ENCODE measurements at regions not wholly inside any gene's neighbourhood (a gene's known extent, or its start where the extent isn't known, plus 50 kb on each side); places are given as distances from the start of the nearest gene placed in this dataset.
A peak's percentile ranks its signal among the peaks of the same experiment; 100 is the strongest.
"Not testable (repeated sequence)": the region's sequence is repeated elsewhere in the genome, so short reads cannot be mapped to it uniquely, and the experiment has no call there.

GRCh38 chr4:179353786-179354185 lies 1911.5 kb upstream of the AGA start:
- Mint-ChIP-seq H3K4me3 (ENCODE audit: unreplicated experiment) (no peak overlapping the region), H3K4me1 (ENCODE audit: low read depth, unreplicated experiment) (peaks cover 8% of the 10 kb centered on the region), H3K27ac (ENCODE audit: unreplicated experiment) (no peak overlapping the region), H3K9me3 (ENCODE audit: unreplicated experiment) (no peaks in the 10 kb centered on the region), H3K36me3 (ENCODE audit: low read depth, unreplicated experiment) (no peaks in the 10 kb centered on the region), H3K27me3 (ENCODE audit: low read depth, unreplicated experiment) (no peaks in the 10 kb centered on the region)
- no peak overlapping the region for H3K4me3 ChIP-seq (ENCODE audit: insufficient read depth, low read depth, low read length)
- H4K20me1 ChIP-seq (ENCODE audit: insufficient read depth, low read length) = no peaks in the 10 kb centered on the region
- TF ChIP-seq CTCF (IDR thresholded peaks at IDR 0.05; ENCODE audit: insufficient read depth, low read depth, low read length) (no peak), EZH2 (IDR thresholded peaks at IDR 0.05; ENCODE audit: insufficient read depth, low read length) (no peak)
- no peaks in the 10 kb centered on the region for H3K9me3 ChIP-seq (ENCODE audit: insufficient read depth, low read depth, low read length)
- H2AFZ ChIP-seq (ENCODE audit: low read depth, low read length) = peak overlapping the region; percentile 17
- H3K27me3 ChIP-seq (ENCODE audit: insufficient read depth, low read length) = no peaks in the 10 kb centered on the region
- no peak overlapping the region for H3K9ac ChIP-seq (ENCODE audit: low read length)
- no peaks in the 10 kb centered on the region for H3K36me3 ChIP-seq (ENCODE audit: insufficient read depth, low read length)
- H3K4me1 ChIP-seq (ENCODE audit: insufficient read depth, low read length) = no peaks in the 10 kb centered on the region
- peak; percentile 42 for DNase-seq (ENCODE audit: low read depth)
- no peaks in the 10 kb centered on the region for H3K79me2 ChIP-seq (ENCODE audit: insufficient read depth, low read length)
- FAIRE-seq = no peak
- no peak overlapping the region for H3K27ac ChIP-seq (ENCODE audit: low read depth, low read length)
- H3K4me2 ChIP-seq (ENCODE audit: low read length) = no peak overlapping the region

- Histone ChIP-seq H3K27me3 (ENCODE audit: insufficient read depth, low read length) (no peaks in the 10 kb centered on the region), H3K9me3 (ENCODE audit: insufficient read depth, low read depth, low read length) (no peaks in the 10 kb centered on the region), H3K27ac (ENCODE audit: low read depth, low read length) (no peak overlapping the region), H4K20me1 (ENCODE audit: insufficient read depth, low read length) (no peaks in the 10 kb centered on the region), H3K4me2 (ENCODE audit: low read length) (no peak overlapping the region), H3K9ac (ENCODE audit: low read length) (no peak overlapping the region), H2AFZ (ENCODE audit: low read depth, low read length) (no peak overlapping the region), H3K4me3 (ENCODE audit: insufficient read depth, low read depth, low read length) (no peak overlapping the region), H3K36me3 (ENCODE audit: insufficient read depth, low read length) (no peaks in the 10 kb centered on the region), H3K79me2 (ENCODE audit: insufficient read depth, low read length) (no peaks in the 10 kb centered on the region), H3K4me1 (ENCODE audit: insufficient read depth, low read length) (no peaks in the 10 kb centered on the region)
- no peak overlapping the region for H3K27ac Mint-ChIP-seq (ENCODE audit: unreplicated experiment)
- H3K9me3 Mint-ChIP-seq (ENCODE audit: unreplicated experiment) = no peaks in the 10 kb centered on the region
- FAIRE-seq = no peak
- H3K4me3 Mint-ChIP-seq (ENCODE audit: unreplicated experiment) = no peak overlapping the region
- no peaks in the 10 kb centered on the region for H3K36me3 Mint-ChIP-seq (ENCODE audit: low read depth, unreplicated experiment)
- H3K4me1 Mint-ChIP-seq (ENCODE audit: low read depth, unreplicated experiment) = peaks cover 1% of the 10 kb centered on the region
- TF ChIP-seq CTCF (IDR thresholded peaks at IDR 0.05; ENCODE audit: insufficient read depth, low read depth, low read length) = no peak
- H3K27me3 Mint-ChIP-seq (ENCODE audit: low read depth, unreplicated experiment) = no peaks in the 10 kb centered on the region
- DNase-seq (ENCODE audit: low read depth) = no peak
Observed at GRCh38 chr4:179361978-179362486, 1919.8 kb upstream of the AGA start.

- not testable (repeated sequence) for H3K4me3 Mint-ChIP-seq (ENCODE audit: unreplicated experiment); H3K4me1 ChIP-seq (ENCODE audit: insufficient read depth, low read length); H3K27ac ChIP-seq (ENCODE audit: low read depth, low read length); H3K36me3 ChIP-seq (ENCODE audit: insufficient read depth, low read length); H3K27ac Mint-ChIP-seq (ENCODE audit: unreplicated experiment); H3K27me3 ChIP-seq (ENCODE audit: insufficient read depth, low read length); H3K36me3 Mint-ChIP-seq (ENCODE audit: low read depth, unreplicated experiment); DNase-seq (ENCODE audit: low read depth); H3K9me3 ChIP-seq (ENCODE audit: insufficient read depth, low read depth, low read length); H3K4me3 ChIP-seq (ENCODE audit: insufficient read depth, low read depth, low read length); H4K20me1 ChIP-seq (ENCODE audit: insufficient read depth, low read length); FAIRE-seq; H3K79me2 ChIP-seq (ENCODE audit: insufficient read depth, low read length); H3K27me3 Mint-ChIP-seq (ENCODE audit: low read depth, unreplicated experiment); H3K4me1 Mint-ChIP-seq (ENCODE audit: low read depth, unreplicated experiment); H3K9ac ChIP-seq (ENCODE audit: low read length); H3K4me2 ChIP-seq (ENCODE audit: low read length); H3K9me3 Mint-ChIP-seq (ENCODE audit: unreplicated experiment); H2AFZ ChIP-seq (ENCODE audit: low read depth, low read length)
Observed at GRCh38 chr4:179365932-179366331, 1923.7 kb upstream of the AGA start.
